HTR-8/SVneo (cell line): ENCODE measurements at regions not wholly inside any gene's neighbourhood (a gene's known extent, or its start where the extent isn't known, plus 50 kb on each side); places are given as distances from the start of the nearest gene placed in this dataset.
A peak's percentile ranks its signal among the peaks of the same experiment; 100 is the strongest.

Source experiments
- DNase-seq: peaks from one replicate; pipeline ENCODE4 v3.0.0; 2011; ENCODE audit warnings: low spot score, mixed read lengths; ENCODE audit not compliant: insufficient read length
- FAIRE-seq: peaks from 2 replicates; lab custom pipeline; 2011; peaks lifted over from hg19 to GRCh38; lab: Jason Lieb, UNC

DNA sequence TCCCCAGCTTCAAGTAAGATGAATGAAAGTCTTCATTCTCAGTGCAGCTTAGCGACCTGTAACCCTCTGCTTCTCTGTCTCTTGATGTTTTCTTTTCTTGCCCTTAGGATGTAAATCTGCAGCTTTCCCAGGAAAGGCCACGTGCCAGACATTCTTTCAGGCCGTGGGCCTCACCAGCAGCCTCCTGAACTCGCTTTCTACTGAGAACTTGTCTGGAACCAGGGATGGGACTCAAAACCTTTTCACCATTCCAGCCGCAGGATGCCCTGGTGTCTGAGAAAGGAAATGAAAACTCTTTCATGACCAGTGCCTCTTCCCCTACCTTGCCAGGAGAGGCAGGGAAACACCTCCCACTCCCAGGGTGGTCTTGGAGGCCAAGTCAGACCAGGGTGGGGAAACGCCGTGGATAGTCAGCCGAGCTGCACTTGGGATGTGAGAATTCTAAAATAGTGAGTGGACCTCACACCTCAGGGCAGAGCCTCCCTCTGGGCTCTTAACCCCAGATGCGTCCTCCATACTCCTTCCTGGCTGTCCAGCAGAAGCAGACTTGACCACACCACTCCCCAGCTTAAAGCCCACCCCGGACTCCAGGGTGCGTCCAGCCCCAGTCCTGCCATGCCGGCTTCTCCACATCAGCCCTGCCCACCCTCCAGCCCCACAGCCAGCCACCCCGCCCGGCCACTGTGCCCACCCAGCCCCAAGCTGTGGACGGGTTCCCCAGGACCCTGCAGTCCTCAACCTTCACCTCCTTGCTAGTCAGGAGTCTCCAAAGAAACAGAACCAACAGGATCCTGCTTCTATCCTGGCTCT is 115.5 kb downstream of the TWIST2 start:
- DNase-seq: no peak
- peak; percentile 68 for FAIRE-seq

DNA sequence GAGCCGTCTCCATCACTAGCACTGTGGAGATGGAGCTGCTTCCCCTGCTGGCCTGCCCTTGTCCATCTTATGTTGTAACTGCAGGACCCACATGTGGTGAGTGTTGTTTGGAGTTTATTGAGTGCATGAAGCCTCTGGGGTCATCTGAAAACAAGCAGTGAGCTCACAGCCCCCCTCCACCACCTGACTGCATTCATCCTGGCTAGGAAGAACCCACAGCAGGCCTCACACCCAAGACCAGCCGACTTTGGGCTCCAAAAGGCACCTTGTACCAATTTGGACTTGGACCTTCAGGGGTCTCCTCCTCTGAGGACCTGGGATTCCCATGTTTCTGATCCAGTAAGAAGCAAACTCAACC is 116.1 kb downstream of the TWIST2 start:
- no peak for DNase-seq
- FAIRE-seq: no peak

DNA sequence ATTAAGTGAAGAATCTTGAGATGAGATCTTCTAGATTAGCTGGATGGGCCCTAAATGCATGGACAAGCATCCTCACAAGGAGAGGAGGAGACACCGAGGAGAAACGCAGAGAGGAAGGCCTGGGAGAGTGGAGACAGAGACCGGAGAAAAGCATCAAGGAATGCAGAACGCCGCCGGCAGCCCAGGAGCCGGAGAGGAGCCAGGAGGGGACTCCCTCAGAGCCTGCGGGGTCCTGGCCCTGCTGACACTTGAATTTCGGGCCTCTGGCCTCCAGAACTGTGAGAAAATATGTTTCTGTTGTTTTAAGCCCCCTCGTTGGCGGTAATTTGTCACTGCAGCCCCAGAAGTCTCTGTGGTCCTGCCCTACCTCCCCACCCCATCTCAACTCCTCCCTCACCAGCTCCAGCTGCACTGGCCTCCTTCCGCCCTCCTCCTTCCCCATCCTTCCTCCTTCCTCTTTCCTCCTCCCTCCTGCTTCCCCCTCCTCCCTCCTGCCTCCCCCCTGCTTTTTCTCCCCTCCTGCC is 116.7 kb downstream of the TWIST2 start:
- no peak for FAIRE-seq

DNA sequence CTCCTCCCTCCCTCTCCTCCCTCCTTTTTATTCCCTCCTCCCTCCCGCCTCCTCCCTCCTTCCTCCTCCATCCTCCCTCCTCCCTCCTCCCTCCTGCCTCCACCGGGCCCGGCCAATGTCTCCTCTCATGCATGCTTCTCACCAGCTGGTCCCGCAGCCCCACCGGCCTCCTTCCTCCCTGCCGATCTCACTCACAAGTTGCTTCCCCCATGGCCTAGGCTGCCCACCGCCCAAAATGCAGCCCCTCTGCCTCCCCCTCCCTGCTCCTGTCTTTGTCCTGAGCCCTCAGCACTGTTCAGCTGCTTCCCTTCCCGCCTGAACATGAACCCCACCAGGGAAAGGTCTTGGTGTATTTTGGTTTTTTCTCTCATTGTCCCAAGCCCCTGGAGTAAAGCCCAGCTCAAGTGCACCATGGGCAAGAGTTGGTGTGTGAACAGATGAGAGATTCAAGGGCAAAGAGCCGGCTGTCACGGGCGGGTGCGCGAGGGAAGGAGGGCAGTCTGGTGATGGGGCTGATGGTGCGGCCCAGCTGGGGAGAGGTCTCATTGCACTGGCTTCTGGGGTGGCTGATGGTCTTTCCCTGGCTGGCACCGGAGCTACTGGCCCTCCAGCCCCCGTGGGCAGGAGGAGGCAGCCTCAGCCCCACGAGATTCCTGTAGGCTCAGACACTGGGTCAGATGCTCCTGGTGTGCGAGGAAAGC is 117.6 kb downstream of the TWIST2 start:
- DNase-seq (no peak), FAIRE-seq (no peak)

More for the DNA sequence above, 116.7 kb downstream of the TWIST2 start:
- DNase-seq: no peak

DNA sequence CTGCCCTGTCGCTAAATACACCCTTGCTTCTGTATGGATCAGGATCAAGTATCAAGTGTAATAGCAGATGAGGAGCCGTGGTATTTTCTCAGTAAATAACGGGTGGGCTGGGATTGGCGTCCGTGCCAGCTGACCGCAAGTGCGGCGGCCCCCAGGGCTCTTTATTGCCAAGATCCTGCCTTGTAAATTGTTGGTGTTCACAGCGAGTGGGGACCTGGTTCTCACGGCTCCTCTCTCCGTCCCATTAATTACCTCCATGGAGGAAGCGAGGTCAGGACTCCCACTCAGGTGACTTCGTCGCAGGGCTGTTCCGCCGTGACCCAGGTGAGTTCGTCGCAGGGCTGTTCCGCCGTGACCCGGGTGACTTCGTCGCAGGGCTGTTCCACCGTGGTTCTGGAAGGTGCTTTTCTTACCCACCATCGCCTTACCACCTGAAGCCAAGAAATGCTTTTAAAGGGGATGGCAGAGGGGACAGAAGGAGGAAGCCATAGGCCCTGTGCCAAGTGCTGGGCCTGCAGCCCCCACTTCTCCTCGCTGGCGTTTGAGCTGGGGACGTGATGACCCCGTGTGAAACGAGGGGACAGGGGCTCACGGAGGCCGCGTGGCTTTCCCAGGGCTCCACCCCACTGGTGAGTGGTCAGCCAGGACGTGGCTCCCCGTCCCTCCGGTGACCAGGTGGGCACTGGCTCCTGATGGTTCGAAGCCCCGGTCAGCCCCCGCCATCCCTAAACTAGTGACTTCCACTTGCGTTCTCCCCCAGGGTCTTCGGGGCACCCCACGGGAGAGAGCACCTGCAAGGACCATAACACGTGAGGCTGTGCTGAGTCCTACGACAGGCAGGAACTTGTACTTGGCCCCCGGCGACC is 118.4 kb downstream of the TWIST2 start:
- DNase-seq (no peak), FAIRE-seq (no peak)

DNA sequence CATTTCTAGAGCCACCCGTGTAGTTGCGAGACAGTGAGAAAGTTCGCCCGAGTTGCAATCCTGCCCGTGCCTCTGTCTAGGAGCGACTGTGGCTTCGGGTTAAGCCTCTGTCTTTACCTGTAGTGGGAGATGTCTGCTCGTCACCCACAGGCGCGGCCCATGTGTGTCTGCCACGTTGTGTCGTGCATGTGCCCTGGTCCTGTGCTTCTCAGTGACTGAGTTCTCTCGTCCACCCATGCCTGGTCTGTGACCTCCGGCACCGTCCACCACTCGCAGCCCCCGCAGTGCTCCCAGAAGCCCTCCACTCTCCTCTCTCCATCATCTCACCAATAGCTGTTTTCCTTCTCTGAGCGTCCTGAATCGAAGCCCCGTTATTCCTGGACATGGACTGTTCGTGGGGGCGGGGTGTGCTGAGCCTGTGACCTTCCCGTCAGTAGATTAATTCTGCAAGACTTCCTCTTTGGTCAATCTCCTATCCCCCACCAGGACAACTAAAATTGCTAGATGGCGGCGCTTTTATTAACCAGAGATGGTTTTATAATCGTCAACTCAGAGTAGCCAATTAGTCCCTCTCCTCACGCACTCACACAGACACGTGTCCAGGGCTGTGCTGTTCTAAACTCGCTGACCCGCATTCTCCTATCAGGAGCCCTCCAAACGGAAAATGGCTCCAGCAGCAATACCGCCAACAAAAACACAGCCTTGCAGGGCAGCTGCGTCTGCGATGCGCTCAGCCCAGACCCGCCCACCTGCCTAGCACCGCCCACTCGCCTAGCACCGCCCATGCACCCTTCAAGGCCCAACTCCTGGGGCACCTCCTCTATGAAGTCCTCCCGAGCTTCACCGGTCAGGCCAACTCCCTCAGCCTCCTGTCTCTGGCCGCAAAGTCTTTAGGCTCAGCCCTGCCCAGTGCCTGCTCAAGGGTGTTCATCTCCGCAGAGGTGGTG is 119.4 kb downstream of the TWIST2 start:
- FAIRE-seq (no peak), DNase-seq (no peak)

DNA sequence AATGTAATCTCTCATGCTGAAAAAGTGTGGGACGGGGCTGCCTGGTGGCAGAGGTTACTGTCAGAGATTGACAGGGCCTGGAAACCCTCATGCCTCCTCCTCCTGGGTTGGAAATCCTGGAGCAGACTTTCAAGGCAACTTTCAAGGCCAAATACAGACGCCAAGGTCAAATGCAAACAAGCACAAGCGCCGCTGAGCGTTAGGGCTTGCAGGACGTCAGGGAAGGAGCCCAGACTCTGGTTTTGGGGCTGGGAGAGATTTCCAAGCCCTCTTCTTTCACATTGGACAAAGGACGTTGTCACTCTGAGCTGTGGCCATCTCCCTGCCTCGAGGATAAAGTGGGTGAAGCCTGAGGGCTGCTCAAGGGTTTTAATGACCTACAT is 120.1 kb downstream of the TWIST2 start:
- DNase-seq (no peak), FAIRE-seq (no peak)

DNA sequence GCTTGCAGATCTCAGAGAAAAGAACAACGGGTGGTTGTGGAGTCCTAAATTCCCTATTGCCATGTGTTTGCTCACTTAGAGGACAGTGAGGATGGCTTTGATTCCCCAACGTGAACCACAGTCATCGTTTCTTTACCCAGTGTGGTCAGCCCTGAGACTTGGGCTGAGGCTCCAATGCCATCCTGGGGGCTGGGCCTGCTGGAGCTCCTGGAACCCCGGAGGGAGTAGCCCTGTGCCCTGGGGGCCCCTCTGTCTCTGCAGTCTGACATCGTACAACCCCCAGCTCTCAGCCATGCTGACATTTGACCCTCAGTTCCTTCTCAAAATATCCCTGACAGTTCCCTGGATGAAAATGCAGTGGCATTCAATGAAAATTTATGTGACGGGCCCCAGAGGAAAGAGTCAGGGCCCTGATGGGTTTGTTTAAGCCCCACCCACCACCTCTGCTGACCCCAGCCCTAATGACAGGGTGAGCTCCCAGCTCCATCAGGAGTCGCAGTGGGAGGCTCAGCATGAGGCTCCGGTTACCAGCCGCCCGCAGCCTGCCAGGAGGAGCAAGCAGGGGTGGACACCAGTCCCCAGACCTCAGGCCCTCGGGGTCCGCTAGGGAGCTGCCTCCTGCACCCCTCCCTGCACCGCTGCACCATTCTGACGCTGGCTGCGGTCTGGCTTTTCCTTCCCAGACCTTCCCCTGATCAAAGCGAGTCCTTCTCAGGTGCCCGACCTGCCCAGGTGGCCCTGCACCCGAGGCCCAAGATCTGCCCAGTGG is 120.9 kb downstream of the TWIST2 start:
- no peak for DNase-seq
- FAIRE-seq: no peak

DNA sequence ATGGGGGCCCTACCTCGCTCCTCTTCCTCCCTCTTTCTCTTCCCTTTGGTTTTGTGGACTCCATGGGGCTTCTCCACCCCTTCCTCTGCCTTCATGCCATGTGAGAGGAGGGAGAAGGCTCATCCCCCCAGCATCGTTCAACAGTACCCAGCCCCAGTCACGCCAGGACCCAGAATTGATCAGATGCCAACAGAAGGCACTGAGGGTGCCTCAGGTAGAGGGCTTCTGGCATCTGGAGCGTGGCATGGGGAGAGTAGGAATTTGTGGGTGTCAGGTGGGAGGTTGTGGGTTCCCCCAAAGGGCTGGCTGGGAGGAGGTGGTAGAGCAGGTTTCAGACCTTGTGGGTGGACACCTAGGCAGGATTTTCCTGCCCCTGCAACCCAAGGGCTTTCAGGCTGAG is 122.0 kb downstream of the TWIST2 start:
- no peak for DNase-seq
- FAIRE-seq: no peak

DNA sequence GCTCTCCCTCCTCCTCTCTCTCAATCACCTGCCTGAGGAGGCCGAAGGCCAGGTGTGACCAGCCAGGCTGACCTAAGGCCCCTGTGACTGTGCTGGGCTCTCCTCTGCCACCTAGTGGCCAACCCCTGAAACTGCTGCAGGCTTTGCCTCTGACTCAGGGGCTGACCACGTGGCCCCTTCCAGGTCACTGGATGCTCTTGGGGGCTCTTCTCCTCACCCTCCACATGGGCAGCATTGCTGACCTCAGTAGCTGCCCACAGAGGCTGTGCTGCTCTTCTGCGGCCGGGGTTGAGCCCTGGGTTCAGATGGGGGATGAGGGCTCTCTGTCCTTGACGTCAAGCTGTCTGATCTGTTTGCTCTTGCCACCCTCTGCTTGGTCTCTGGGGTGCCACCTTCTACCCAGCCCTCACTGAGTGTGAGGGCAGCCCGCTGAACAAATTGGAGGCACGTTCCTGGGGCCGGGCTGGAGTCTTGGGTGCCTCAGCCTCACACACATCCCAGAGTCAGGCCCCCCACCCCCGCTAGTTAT is 122.7 kb downstream of the TWIST2 start:
- FAIRE-seq (no peak), DNase-seq (peak; percentile 83)

DNA sequence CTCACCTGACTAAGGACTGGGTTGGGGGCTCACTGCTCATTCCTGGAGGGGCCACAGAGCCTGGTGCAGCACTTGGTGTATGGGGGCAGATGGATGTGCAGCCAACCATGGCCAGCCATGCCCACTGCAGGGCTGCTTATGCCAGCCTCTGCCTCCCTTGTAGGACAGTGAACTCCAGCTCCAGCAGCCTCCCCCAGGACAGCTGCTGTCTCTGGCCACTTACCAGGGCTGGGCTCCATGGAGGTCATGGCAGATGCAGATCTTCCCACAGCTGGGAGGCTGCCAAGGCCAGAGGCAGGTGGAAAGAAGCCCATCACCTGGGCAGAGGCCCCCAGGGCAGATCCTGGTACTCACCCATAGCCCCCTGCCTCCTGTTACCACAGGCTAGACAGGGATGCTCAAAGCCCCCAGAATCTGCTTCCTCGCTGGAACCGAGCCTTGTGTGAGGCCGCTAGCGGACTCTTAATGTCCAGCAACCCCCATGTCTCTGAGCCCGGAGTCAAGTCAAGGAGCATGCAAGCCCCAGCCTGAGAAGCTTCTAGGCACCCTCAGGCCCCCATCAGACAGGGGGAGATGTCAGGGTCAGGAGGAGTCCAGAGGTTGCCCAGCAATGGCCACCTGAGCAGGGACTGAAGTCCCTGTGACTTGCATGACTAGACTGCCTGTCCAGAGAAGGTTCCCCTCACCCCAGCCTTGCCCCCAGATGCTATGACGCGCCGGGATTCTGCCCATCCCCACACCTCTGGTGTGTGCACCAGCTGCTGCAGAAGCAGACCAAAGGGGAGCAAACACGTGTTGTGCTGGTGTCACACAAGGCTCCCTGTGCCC is 123.6 kb downstream of the TWIST2 start:
- FAIRE-seq: no peak
- no peak for DNase-seq

DNA sequence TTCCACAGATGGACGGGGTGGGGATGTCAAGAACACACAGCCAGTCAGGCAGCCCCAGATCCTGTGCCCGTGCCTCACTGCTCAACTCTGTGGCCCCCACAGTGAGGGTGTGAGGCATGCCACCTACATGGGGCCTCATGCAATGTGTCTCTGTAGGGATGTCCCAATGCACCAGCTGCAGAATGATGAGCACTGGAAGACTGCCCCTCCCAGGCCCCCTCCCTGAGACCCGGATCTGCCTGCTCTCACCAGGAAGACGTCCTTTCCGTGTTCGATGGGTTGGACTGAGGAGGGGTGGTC is 124.2 kb downstream of the TWIST2 start:
- FAIRE-seq (peak; percentile 79), DNase-seq (no peak)

DNA sequence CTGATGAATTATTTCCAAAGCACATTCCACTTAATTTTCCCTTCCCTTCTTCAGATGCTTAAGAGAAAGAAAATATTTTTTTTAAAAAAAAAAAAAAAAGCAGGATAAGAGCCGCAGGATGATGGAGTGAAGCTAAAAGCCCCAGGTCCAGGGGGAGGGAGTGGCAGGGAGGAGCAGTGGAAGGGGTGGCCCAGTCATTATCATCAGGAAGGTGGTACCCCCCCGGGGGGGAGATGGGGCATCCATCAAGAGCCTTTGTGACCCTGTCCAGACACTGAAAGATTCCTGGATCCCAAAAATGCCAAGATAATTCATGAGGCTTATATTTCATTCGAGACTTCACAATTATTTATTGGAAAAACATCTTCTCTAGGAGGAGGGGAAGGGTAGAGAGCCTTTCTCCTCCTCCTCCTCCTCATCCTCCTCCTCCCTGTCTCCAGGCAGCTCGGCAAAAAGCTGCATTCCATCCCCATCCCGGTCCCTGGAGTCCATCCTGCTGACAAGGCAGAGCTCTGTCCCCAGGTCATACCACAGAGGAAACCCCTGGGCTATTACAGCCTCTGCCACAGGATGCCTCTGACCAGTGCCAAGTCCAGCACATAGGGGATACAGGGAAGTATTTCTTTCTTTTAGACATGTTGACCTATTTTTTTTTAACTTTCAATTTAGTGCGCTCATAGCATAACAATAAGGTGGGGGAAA is 125.3 kb downstream of the TWIST2 start:
- FAIRE-seq (no peak), DNase-seq (peak; percentile 57)

DNA sequence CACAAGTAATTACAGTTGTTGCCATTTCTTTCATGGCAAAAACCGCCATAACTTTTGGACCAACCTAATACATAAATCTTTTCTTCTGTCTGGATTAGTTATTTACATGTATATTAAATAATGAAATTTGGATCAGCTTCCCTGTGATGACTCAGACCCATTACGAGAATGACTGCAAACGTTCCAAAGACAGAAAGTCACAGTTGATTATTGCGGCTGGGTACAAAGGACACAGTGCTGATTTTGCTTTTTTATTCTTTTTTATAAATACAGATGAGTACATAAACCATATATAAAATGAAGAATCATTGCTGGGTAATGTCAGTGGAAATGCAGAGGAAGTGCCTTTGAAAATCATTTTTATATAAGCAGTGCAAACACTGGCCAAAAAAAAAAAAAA is 126.2 kb downstream of the TWIST2 start:
- DNase-seq (no peak), FAIRE-seq (no peak)

DNA sequence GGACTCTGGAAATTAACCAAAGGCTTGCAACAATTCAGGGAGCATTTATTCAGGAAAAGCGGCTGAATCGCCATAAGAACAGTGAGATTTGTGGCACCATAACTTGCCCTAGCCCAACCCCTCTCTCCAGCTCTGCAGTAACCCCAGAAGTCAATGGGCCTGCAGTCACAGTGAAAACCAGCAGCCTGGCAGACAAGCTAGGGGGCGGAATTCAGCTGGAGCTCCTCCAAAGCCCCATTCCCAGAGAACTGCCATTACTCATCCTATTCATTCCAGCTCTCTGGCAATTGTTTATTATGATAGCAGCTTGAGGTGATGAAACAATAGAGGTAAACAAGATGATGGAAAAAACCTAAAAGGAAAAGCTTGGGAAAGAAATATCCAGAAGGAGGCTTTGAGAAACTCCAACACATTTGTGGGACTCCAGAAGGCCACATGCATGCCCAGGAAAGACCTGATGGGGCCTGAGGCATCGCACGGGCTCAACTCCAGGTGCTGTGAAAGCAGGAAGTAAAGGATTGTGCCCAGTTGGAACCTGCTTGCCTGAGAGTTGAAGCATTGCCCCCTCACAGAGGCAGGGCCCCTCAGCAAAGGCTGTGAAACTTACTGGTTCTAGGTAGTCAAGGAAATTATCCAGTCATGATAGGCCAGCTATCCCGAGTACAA is 126.7 kb downstream of the TWIST2 start:
- DNase-seq (peak; percentile 67), FAIRE-seq (no peak)

DNA sequence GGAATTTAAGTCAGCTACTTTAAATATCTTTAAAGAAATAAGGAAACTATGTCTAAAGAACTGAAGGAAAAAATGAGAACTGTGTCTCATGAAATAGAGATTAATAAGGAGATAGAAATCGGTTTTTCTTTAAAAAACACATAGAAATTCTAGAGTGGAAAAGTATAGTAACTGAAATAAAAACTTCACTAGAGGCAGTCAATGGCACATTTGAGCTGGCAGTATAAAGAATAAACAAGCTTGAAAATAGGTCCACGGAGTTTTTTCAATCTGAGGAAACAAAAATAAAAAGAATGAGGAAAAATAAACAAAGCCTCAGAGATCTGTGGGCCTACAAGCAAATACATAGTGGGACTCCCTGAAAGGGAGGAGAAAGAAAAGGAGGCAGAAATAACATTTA is 127.5 kb downstream of the TWIST2 start:
- FAIRE-seq (no peak), DNase-seq (no peak)

DNA sequence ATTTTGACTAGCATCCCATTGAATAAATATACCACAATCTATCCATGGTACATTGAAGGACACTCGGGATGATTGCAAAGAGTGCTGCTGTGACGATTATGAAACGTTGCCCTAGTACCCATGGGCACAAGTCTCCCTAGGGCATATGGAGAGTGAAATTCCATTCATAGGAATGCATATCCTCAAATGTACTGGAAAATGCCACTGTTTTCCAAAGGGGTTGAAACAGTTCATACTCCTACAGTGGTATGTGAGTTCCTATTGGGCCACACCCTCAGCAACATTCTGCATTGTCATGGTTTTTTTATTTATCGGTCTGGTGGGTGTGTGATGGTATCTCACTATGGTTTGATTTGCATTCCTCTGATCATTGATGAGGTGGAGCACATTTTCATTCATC is 130.6 kb downstream of the TWIST2 start:
- FAIRE-seq: no peak

More for the DNA sequence above, 130.6 kb downstream of the TWIST2 start:
- DNase-seq: no peak
